Endothelial cell of umbilical vein (primary cell): ENCODE measurements at regions not wholly inside any gene's neighbourhood (a gene's known extent, or its start where the extent isn't known, plus 50 kb on each side); places are given as distances from the start of the nearest gene placed in this dataset.
A peak's percentile ranks its signal among the peaks of the same experiment; 100 is the strongest.

Experiments used
- BruUV-seq: library from RNA; stranded (reverse); fragments of 400-500 nt; replicated peaks from 2 replicates; lab custom pipeline; 2021; lab: Mats Ljungman, UMichigan
- CTCF ChIA-PET: fragments of 300-600, 350-600 bp; sonication (Branson Sonifier 250); formaldehyde crosslinking; loops from one replicate; lab custom pipeline; 2021; ENCODE audit warnings: antibody characterized with exemption, inconsistent platforms; lab: Charles Lee
- POLR2A ChIA-PET: fragments of 300-600, 350-600 bp; sonication (Branson Sonifier 250); formaldehyde crosslinking; loops from one replicate; lab custom pipeline; 2021; ENCODE audit warnings: antibody characterized with exemption, inconsistent platforms; lab: Charles Lee
- DNase-seq: peaks from one replicate; pipeline ENCODE4 v3.0.0-alpha.2; 2011; ENCODE audit warnings: low read depth, low spot score
- FAIRE-seq: peaks from 2 replicates; lab custom pipeline; 2011; peaks lifted over from hg19 to GRCh38; lab: Jason Lieb, UNC
- H2AFZ ChIP-seq: 2 replicates; pipeline ENCODE4 v1.6.0; 2012; ENCODE audit warnings: low read depth, low read length, control low read depth, inconsistent platforms
- H3K27ac ChIP-seq: 2 replicates; pipeline ENCODE4 v1.5.1; 2011; ENCODE audit warnings: low read depth, mild to moderate bottlenecking, control low read depth, low read length, moderate library complexity; ENCODE audit not compliant: insufficient read depth
- H3K27me3 ChIP-seq, 2 experiments: 2 replicates each; pipeline versions ENCODE4 v1.6.0 to v1.6.1; 2011; ENCODE audit warnings: low read length in 2 of 2, mixed read lengths in 1 of 2; ENCODE audit not compliant: control insufficient read depth in 2 of 2, insufficient read depth in 2 of 2
- H3K36me3 ChIP-seq, 2 experiments: 2 replicates in 1 of 2; 3 replicates in 1 of 2; pipeline ENCODE4 v1.5.1; 2011; ENCODE audit warnings: low read length in 2 of 2, mild to moderate bottlenecking in 1 of 2, moderate library complexity in 1 of 2; ENCODE audit not compliant: control insufficient read depth in 2 of 2, insufficient read depth in 2 of 2; ENCODE audit errors: extremely low read depth in 1 of 2
- H3K4me1 ChIP-seq: 3 replicates; pipeline ENCODE4 v1.5.1; 2011; ENCODE audit warnings: mild to moderate bottlenecking, low read length; ENCODE audit not compliant: control insufficient read depth, insufficient read depth; ENCODE audit errors: extremely low read depth
- H3K4me2 ChIP-seq: 2 replicates; pipeline ENCODE4 v1.6.1; 2011; ENCODE audit warnings: low read length, control low read depth, mixed read lengths; ENCODE audit not compliant: insufficient read depth
- H3K4me3 ChIP-seq, 3 experiments: fragments of 200-600 bp in 1 of 3; sonication (generic), shearing (Covaris generic) in 1 of 3; replicated peaks in 1 of 3; 2 replicates each; pipeline ENCODE4 v1.5.1; 2011 to 2016; ENCODE audit warnings: control low read depth in 3 of 3, low read length in 3 of 3, mild to moderate bottlenecking in 2 of 3, inconsistent platforms in 1 of 3, low read depth in 1 of 3, moderate library complexity in 1 of 3; ENCODE audit not compliant: insufficient read depth in 1 of 3
- H3K79me2 ChIP-seq: 2 replicates; pipeline ENCODE4 v1.6.0; 2012; ENCODE audit warnings: low read length, inconsistent platforms; ENCODE audit not compliant: control insufficient read depth, insufficient read depth
- H3K9ac ChIP-seq: replicated peaks from 2 replicates; pipeline ENCODE3; 2011; ENCODE audit warnings: low read length, control low read depth; ENCODE audit not compliant: insufficient read depth; ENCODE audit errors: extremely low read depth
- H3K9me1 ChIP-seq: replicated peaks from 3 replicates; pipeline ENCODE4 v1.6.0; 2011; ENCODE audit warnings: mild to moderate bottlenecking, low read length; ENCODE audit not compliant: control insufficient read depth, insufficient read depth; ENCODE audit errors: extremely low read depth
- H3K9me3 ChIP-seq: replicated peaks from 2 replicates; pipeline ENCODE4 v1.5.1; 2012; ENCODE audit warnings: low read length, inconsistent platforms; ENCODE audit not compliant: control insufficient read depth, insufficient read depth
- H4K20me1 ChIP-seq: replicated peaks from 2 replicates; pipeline ENCODE3; 2011; ENCODE audit warnings: mild to moderate bottlenecking, low read length; ENCODE audit not compliant: control insufficient read depth, insufficient read depth; ENCODE audit errors: extremely low read depth
- CTCF ChIP-seq, 2 donors: IDR thresholded peaks; 1 replicate in 1 of 2; 2 replicates in 1 of 2; pipeline ENCODE4 v1.5.1; 2011; ENCODE audit warnings: low read length in 2 of 2, mild to moderate bottlenecking in 2 of 2, moderate library complexity in 2 of 2, control low read depth in 1 of 2, inconsistent platforms in 1 of 2, low read depth in 1 of 2; ENCODE audit not compliant: insufficient read depth in 1 of 2; ENCODE audit errors: extremely low read depth in 1 of 2
- EZH2 ChIP-seq: IDR thresholded peaks from 2 replicates; pipeline ENCODE4 v1.6.1; 2012; ENCODE audit warnings: borderline replicate concordance, low read depth, mild to moderate bottlenecking, moderate library complexity, low read length, inconsistent platforms; ENCODE audit not compliant: severe bottlenecking
- FOS ChIP-seq: IDR thresholded peaks from 2 replicates; pipeline ENCODE4 v1.6.1; 2011; ENCODE audit warnings: mild to moderate bottlenecking, low read length, moderate library complexity, borderline replicate concordance; ENCODE audit not compliant: insufficient read depth
- GATA2 ChIP-seq: IDR thresholded peaks from 2 replicates; pipeline ENCODE4 v1.7.0; 2011; ENCODE audit warnings: low read depth, mild to moderate bottlenecking, moderate library complexity, mixed read lengths, low read length; ENCODE audit not compliant: insufficient read length, insufficient read depth
- JUN ChIP-seq: IDR thresholded peaks from 2 replicates; pipeline ENCODE4 v1.6.1; 2011; ENCODE audit warnings: borderline replicate concordance, low read depth; ENCODE audit not compliant: insufficient read length, insufficient read depth
- MYC ChIP-seq: IDR thresholded peaks from one replicate; pipeline ENCODE4 v1.6.1; 2011; ENCODE audit warnings: mild to moderate bottlenecking, low read depth, low read length
- POLR2A ChIP-seq: IDR thresholded peaks from 2 replicates; pipeline ENCODE4 v1.6.1; 2012; ENCODE audit warnings: low read depth, mild to moderate bottlenecking, control low read depth, low read length
- POLR2AphosphoS5 ChIP-seq: IDR thresholded peaks from 2 replicates; pipeline ENCODE4 v1.6.1; 2012; ENCODE audit warnings: low read depth, mild to moderate bottlenecking, control low read depth, low read length, moderate library complexity; ENCODE audit not compliant: insufficient read depth
- dilution Hi-C: fragments of 300-500 bp; cut with MboI; formaldehyde crosslinking; loops from one replicate; pipeline ENCODE4 v1.15.0; 2019; ENCODE audit warnings: low sequenced_read_pairs; ENCODE audit not compliant: extremely low pct_ligation_motif_present
- intact Hi-C: fragments of 100-400 bp; cut with micrococcal nuclease; formaldehyde crosslinking; loops from one replicate; pipeline ENCODE4 v1.10.0; 2022
- TF ChIP-seq, protein P1 (sequence below): IDR thresholded peaks from 2 replicates; pipeline ENCODE4 v1.6.1; 2011; ENCODE audit not compliant: insufficient read depth, insufficient read length

DNA sequence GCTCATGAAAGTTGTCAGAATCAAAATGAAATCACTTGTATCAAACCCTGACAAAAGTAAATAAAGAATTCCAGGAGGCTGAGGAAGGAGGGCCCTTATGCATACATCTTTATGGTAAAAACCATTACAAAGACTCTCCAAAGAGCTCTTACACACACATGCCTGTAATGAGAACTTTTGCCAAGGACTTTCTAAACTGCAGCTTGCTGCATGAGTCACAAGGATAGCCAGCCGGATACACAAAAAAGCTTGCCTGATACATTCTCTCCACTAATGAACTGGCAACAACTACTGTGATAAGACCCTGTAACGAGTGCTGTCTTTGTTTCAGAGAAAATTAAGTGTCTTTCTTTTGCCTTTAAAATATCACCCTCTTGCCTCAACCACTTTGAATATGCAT, 618.1 kb downstream of the PPP4R3C start:
- Histone ChIP-seq H3K36me3 (no peaks in the 10 kb centered on the region), H3K9me1 (no peaks in the 10 kb centered on the region), H3K27ac (peak overlapping the region; percentile 37), H3K4me1 (peaks cover 15% of the 10 kb centered on the region), H3K27me3 (no peaks in the 10 kb centered on the region), H3K9me3 (no peaks in the 10 kb centered on the region), H3K79me2 (no peaks in the 10 kb centered on the region), H4K20me1 (no peaks in the 10 kb centered on the region), H3K4me3 (no peak overlapping the region), H3K4me2 (peak overlapping the region; percentile 36), H2AFZ (peak overlapping the region; percentile 33), H3K9ac (peak overlapping the region; percentile 9)
- DNase-seq (peak; percentile 75), FAIRE-seq (peak; percentile 83)
- intact Hi-C loops (no loop called here), dilution Hi-C loops (no loop called here)
- no TSS peak for BruUV-seq
- ChIA-PET CTCF (interaction anchor here (1.1 to 1.2 kb wide), 2 partner anchors 50 to 62 kb away, joined by 4 to 5 read pairs; no protein-coding TSS in a partner anchor), POLR2A (interaction anchor here (0.6 kb wide), 1 partner anchor 464 kb away, joined by 3 read pairs; no protein-coding TSS in a partner anchor)
- TF ChIP-seq FOS (peak; percentile 70), JUN (no peak)
- TF ChIP-seq, protein P1, sequence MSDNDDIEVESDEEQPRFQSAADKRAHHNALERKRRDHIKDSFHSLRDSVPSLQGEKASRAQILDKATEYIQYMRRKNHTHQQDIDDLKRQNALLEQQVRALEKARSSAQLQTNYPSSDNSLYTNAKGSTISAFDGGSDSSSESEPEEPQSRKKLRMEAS: no peak

- CTCF ChIA-PET: interaction anchor here (1.1 kb wide), 1 partner anchor 20 kb away, joined by 3 read pairs; no protein-coding TSS in a partner anchor
Observed at GRCh38 chrX:26822448-26822847, 606.5 kb downstream of the MAGEB5 start.

More at GRCh38 chrX:26822448-26822847, 606.5 kb downstream of the MAGEB5 start:
- H3K9ac ChIP-seq: no peak overlapping the region
- no peaks in the 10 kb centered on the region for H4K20me1 ChIP-seq
- no peak for FAIRE-seq
- BruUV-seq: no TSS peak
- H3K4me3 ChIP-seq: no peak overlapping the region
- DNase-seq: no peak
- no peaks in the 10 kb centered on the region for H3K9me3 ChIP-seq
- H3K9me1 ChIP-seq: no peaks in the 10 kb centered on the region
- POLR2A ChIA-PET: no interaction called here
- H2AFZ ChIP-seq: no peak overlapping the region
- no peaks in the 10 kb centered on the region for H3K4me1 ChIP-seq
- no peak overlapping the region for H3K4me2 ChIP-seq
- TF ChIP-seq CTCF (IDR thresholded peaks at IDR 0.05; ENCODE audit: extremely low read depth in 1 of 2, insufficient read depth in 1 of 2, low read depth in 1 of 2, low read length in 2 of 2): no peak
- TF ChIP-seq MYC: no peak
- TF ChIP-seq, protein P1: no peak
- no peak for TF ChIP-seq POLR2AphosphoS5
- TF ChIP-seq GATA2: no peak
- TF ChIP-seq POLR2A: no peak
- no peak for TF ChIP-seq FOS
- no peak for TF ChIP-seq JUN
- no peak for TF ChIP-seq EZH2
- H3K36me3 ChIP-seq: no peaks in the 10 kb centered on the region
- H3K27me3 ChIP-seq: no peaks in the 10 kb centered on the region
- intact Hi-C loops: no loop called here
- no peaks in the 10 kb centered on the region for H3K79me2 ChIP-seq
- dilution Hi-C loops: no loop called here
- no peak overlapping the region for H3K27ac ChIP-seq
